NCI-H2107 treated with DMSO at 0.1 percent for 48 hours (cell line): ENCODE measurements at regions not wholly inside any gene's neighbourhood (a gene's known extent, or its start where the extent isn't known, plus 50 kb on each side); places are given as distances from the start of the nearest gene placed in this dataset.

ENCODE experiments used
- DNase-seq: peaks from one replicate; lab custom pipeline; 2025; ENCODE audit not compliant: unreplicated experiment; lab: John Stamatoyannopoulos, UW

- no peak for DNase-seq
Observed at GRCh38 chr7:68994841-68995240, 603.4 kb upstream of the AUTS2 start.

GRCh38 chr7:68998136-68998535 lies 600.1 kb upstream of the AUTS2 start:
- DNase-seq = no peak

- no peak for DNase-seq
Observed at GRCh38 chr7:69002416-69002815, 595.9 kb upstream of the AUTS2 start.

- DNase-seq = no peak
Observed at GRCh38 chr7:69012149-69012548, 586.1 kb upstream of the AUTS2 start.

- DNase-seq = no peak
Observed at GRCh38 chr7:69017208-69017607, 581.1 kb upstream of the AUTS2 start.

GRCh38 chr7:69018200-69018599 lies 580.1 kb upstream of the AUTS2 start:
- DNase-seq = no peak

GRCh38 chr7:69019437-69019836 lies 578.8 kb upstream of the AUTS2 start:
- no peak for DNase-seq

- no peak for DNase-seq
Observed at GRCh38 chr7:69020536-69020935, 577.7 kb upstream of the AUTS2 start.

GRCh38 chr7:69025249-69025648 lies 573.0 kb upstream of the AUTS2 start:
- DNase-seq = no peak

GRCh38 chr7:69032848-69033247 lies 565.4 kb upstream of the AUTS2 start:
- DNase-seq = no peak

- DNase-seq = no peak
Observed at GRCh38 chr7:69035826-69036225, 562.4 kb upstream of the AUTS2 start.

GRCh38 chr7:69036301-69036700 lies 562.0 kb upstream of the AUTS2 start:
- no peak for DNase-seq

GRCh38 chr7:69038915-69039314 lies 559.4 kb upstream of the AUTS2 start:
- no peak for DNase-seq

- DNase-seq = no peak
Observed at GRCh38 chr7:69042138-69042537, 556.1 kb upstream of the AUTS2 start.

- no peak for DNase-seq
Observed at GRCh38 chr7:69047151-69047754, 551.0 kb upstream of the AUTS2 start.

- DNase-seq = no peak
Observed at GRCh38 chr7:69049326-69049725, 548.9 kb upstream of the AUTS2 start.

- DNase-seq = no peak
Observed at GRCh38 chr7:69052447-69052846, 545.8 kb upstream of the AUTS2 start.

- DNase-seq = no peak
Observed at GRCh38 chr7:69060516-69060915, 537.8 kb upstream of the AUTS2 start.

GRCh38 chr7:69062020-69062765 lies 536.1 kb upstream of the AUTS2 start:
- DNase-seq = no peak

GRCh38 chr7:69067397-69067796 lies 530.9 kb upstream of the AUTS2 start:
- no peak for DNase-seq

GRCh38 chr7:69070476-69070875 lies 527.8 kb upstream of the AUTS2 start:
- DNase-seq = no peak

- DNase-seq = no peak
Observed at GRCh38 chr7:69076566-69076965, 521.7 kb upstream of the AUTS2 start.
